DND-41 (cell line): ENCODE measurements at regions not wholly inside any gene's neighbourhood (a gene's known extent, or its start where the extent isn't known, plus 50 kb on each side); places are given as distances from the start of the nearest gene placed in this dataset.

Source experiments
- CTCF ChIP-seq: IDR thresholded peaks from 2 replicates; pipeline ENCODE4 v1.5.1; 2012; ENCODE audit warnings: borderline replicate concordance, low read length, moderate library complexity, mild to moderate bottlenecking; ENCODE audit not compliant: poor library complexity, severe bottlenecking; ENCODE audit errors: extremely low read depth
- EZH2 ChIP-seq: IDR thresholded peaks from 3 replicates; pipeline ENCODE4 v1.6.1; 2012; ENCODE audit warnings: borderline replicate concordance, low read depth, mild to moderate bottlenecking, moderate library complexity, low read length, inconsistent platforms; ENCODE audit not compliant: severe bottlenecking

GRCh38 chr21:35323947-35324346 is 274.8 kb upstream of the RUNX1 start:
- no peak for TF ChIP-seq CTCF
- no peak for TF ChIP-seq EZH2
